H9 (cell line): ENCODE measurements at regions not wholly inside any gene's neighbourhood (a gene's known extent, or its start where the extent isn't known, plus 50 kb on each side); places are given as distances from the start of the nearest gene placed in this dataset.

Experiments
- DNase-seq: peaks from one replicate; pipeline ENCODE4 v3.0.0-alpha.2; 2017
- H2AFZ ChIP-seq: one replicate; pipeline ENCODE4 v1.6.1; 2013; ENCODE audit warnings: mild to moderate bottlenecking, low read length, control low read depth, moderate library complexity
- H2AK5ac ChIP-seq: 2 replicates; pipeline ENCODE4 v1.6.1; 2013; ENCODE audit warnings: low read length, control low read depth, mixed read lengths; ENCODE audit not compliant: insufficient read length
- H2BK120ac ChIP-seq: one replicate; pipeline ENCODE4 v1.6.1; 2013; ENCODE audit warnings: low read depth, mild to moderate bottlenecking, low read length, control low read depth, inconsistent platforms; ENCODE audit not compliant: poor library complexity, severe bottlenecking
- H2BK12ac ChIP-seq: 2 replicates; pipeline ENCODE4 v1.6.1; 2013; ENCODE audit warnings: low read length, control low read depth, mixed read lengths, low read depth; ENCODE audit not compliant: insufficient read length
- H2BK15ac ChIP-seq: 2 replicates; pipeline ENCODE4 v1.6.1; 2013; ENCODE audit warnings: low read depth, low read length, control low read depth
- H2BK20ac ChIP-seq: one replicate; pipeline ENCODE4 v1.6.1; 2013; ENCODE audit warnings: low read depth, mild to moderate bottlenecking, low read length, control low read depth, inconsistent platforms; ENCODE audit not compliant: poor library complexity, severe bottlenecking
- H2BK5ac ChIP-seq: 2 replicates; pipeline ENCODE4 v1.6.1; 2013; ENCODE audit warnings: low read length, control low read depth, mixed read lengths; ENCODE audit not compliant: insufficient read length
- H3K14ac ChIP-seq: 2 replicates; pipeline ENCODE4 v1.6.1; 2013; ENCODE audit warnings: low read length, control low read depth; ENCODE audit not compliant: insufficient read depth
- H3K18ac ChIP-seq: 2 replicates; pipeline ENCODE4 v1.6.1; 2013; ENCODE audit warnings: low read depth, mild to moderate bottlenecking, mixed read lengths, low read length, control low read depth; ENCODE audit not compliant: insufficient read length
- H3K23ac ChIP-seq: 2 replicates; pipeline ENCODE4 v1.6.1; 2013; ENCODE audit warnings: low read length, control low read depth, mixed read lengths, low read depth; ENCODE audit not compliant: insufficient read length
- H3K23me2 ChIP-seq: 2 replicates; pipeline ENCODE4 v1.6.1; 2013; ENCODE audit warnings: low read depth, mild to moderate bottlenecking, mixed read lengths, low read length, control low read depth; ENCODE audit not compliant: insufficient read length, poor library complexity, severe bottlenecking
- H3K27ac ChIP-seq: 2 replicates; pipeline ENCODE4 v1.5.1; 2013; ENCODE audit warnings: low read length, control low read depth, mixed read lengths, low read depth; ENCODE audit not compliant: insufficient read length
- H3K27me3 ChIP-seq: 2 replicates; pipeline ENCODE4 v1.6.1; 2013; ENCODE audit warnings: low read length, control low read depth, inconsistent platforms; ENCODE audit not compliant: insufficient read depth
- H3K4ac ChIP-seq: 2 replicates; pipeline ENCODE4 v1.6.1; 2013; ENCODE audit warnings: low read depth, mild to moderate bottlenecking, control low read depth, inconsistent platforms, low read length, moderate library complexity
- H3K4me1 ChIP-seq: 2 replicates; pipeline ENCODE4 v1.6.1; 2013; ENCODE audit warnings: low read length, control low read depth, inconsistent platforms; ENCODE audit not compliant: insufficient read depth
- H3K4me2 ChIP-seq: 2 replicates; pipeline ENCODE4 v1.6.1; 2013; ENCODE audit warnings: low read length, control low read depth, mixed read lengths; ENCODE audit not compliant: insufficient read length, insufficient read depth
- H3K56ac ChIP-seq: 2 replicates; pipeline ENCODE4 v1.6.1; 2013; ENCODE audit warnings: low read depth, mild to moderate bottlenecking, mixed read lengths, low read length, control low read depth; ENCODE audit not compliant: insufficient read length
- H3K79me1 ChIP-seq: 2 replicates; pipeline ENCODE4 v1.6.1; 2013; ENCODE audit warnings: low read depth, mild to moderate bottlenecking, moderate library complexity, low read length, control low read depth, inconsistent platforms; ENCODE audit not compliant: insufficient read depth, poor library complexity, severe bottlenecking
- H3K79me2 ChIP-seq: 2 replicates; pipeline ENCODE4 v1.6.1; 2013; ENCODE audit warnings: low read length, control low read depth, inconsistent platforms; ENCODE audit not compliant: insufficient read depth
- H3K9ac ChIP-seq: 2 replicates; pipeline ENCODE4 v1.6.1; 2013; ENCODE audit warnings: low read length, control low read depth, mixed read lengths; ENCODE audit not compliant: insufficient read length; ENCODE audit errors: extremely low read depth
- H3K9me3 ChIP-seq: one replicate; pipeline ENCODE4 v1.6.1; 2013; ENCODE audit warnings: low read depth, low read length, inconsistent platforms; ENCODE audit not compliant: control insufficient read depth
- H3T11ph ChIP-seq: one replicate; pipeline ENCODE4 v1.6.1; 2013; ENCODE audit warnings: mild to moderate bottlenecking, low read length, control low read depth, inconsistent platforms
- H4K20me1 ChIP-seq: one replicate; pipeline ENCODE4 v1.6.1; 2013; ENCODE audit not compliant: control insufficient read depth, insufficient read length, insufficient read depth
- H4K5ac ChIP-seq: 2 replicates; pipeline ENCODE4 v1.6.1; 2013; ENCODE audit warnings: low read depth, mild to moderate bottlenecking, mixed read lengths, low read length, control low read depth; ENCODE audit not compliant: insufficient read length
- H4K8ac ChIP-seq: replicated peaks from 2 replicates; pipeline ENCODE4 v1.6.1; 2013; ENCODE audit warnings: low read length, control low read depth, mixed read lengths, low read depth; ENCODE audit not compliant: insufficient read length
- H4K91ac ChIP-seq: 2 replicates; pipeline ENCODE4 v1.6.1; 2013; ENCODE audit warnings: low read depth, mild to moderate bottlenecking, moderate library complexity, mixed read lengths, low read length, control low read depth; ENCODE audit not compliant: insufficient read length
- H3K27ac Mint-ChIP-seq, 3 experiments: 2 replicates in 2 of 3; 3 replicates in 1 of 3; pipeline ENCODE4 v1.8.0; 2020 to 2021; ENCODE audit warnings: mixed read lengths in 3 of 3, mild to moderate bottlenecking in 1 of 3, moderate library complexity in 1 of 3
- H3K27me3 Mint-ChIP-seq: 2 replicates; pipeline ENCODE4 v1.8.0; 2021; ENCODE audit warnings: low read depth, mild to moderate bottlenecking, moderate library complexity, mixed read lengths
- H3K36me3 Mint-ChIP-seq, 3 experiments: 2 replicates in 2 of 3; 3 replicates in 1 of 3; pipeline ENCODE4 v1.8.0; 2020 to 2021; ENCODE audit warnings: low read depth in 3 of 3, mixed read lengths in 3 of 3; ENCODE audit not compliant: insufficient read depth in 1 of 3
- H3K4me1 Mint-ChIP-seq, 2 experiments: 2 replicates each; pipeline ENCODE4 v1.8.0; 2020; ENCODE audit warnings: mixed read lengths in 2 of 2
- H3K4me3 Mint-ChIP-seq, 2 experiments: 2 replicates in 1 of 2; 3 replicates in 1 of 2; pipeline ENCODE4 v1.8.0; 2020 to 2021; ENCODE audit warnings: mild to moderate bottlenecking in 2 of 2, mixed read lengths in 2 of 2, moderate library complexity in 1 of 2
- H3K9me3 Mint-ChIP-seq, 2 experiments: 2 replicates in 1 of 2; 3 replicates in 1 of 2; pipeline ENCODE4 v1.8.0; 2020; ENCODE audit warnings: mild to moderate bottlenecking in 2 of 2, mixed read lengths in 2 of 2, moderate library complexity in 1 of 2
- CTCF ChIP-seq: fragments of 200-600 bp; sonication (generic); conservative IDR thresholded peaks from 3 replicates; pipeline ENCODE4 v1.8.0; 2021; ENCODE audit warnings: antibody characterized with exemption, mild to moderate bottlenecking
- WGBS: extraction: QIAGEN DNeasy Blood & Tissue Kit; methylation state at CpG from one replicate; pipeline ENCODE4 v1.1.7; 2013; ENCODE audit warnings: missing lambda C conversion rate, low lambda C conversion rate, mixed read lengths; ENCODE audit not compliant: insufficient read length; ENCODE audit errors: extremely low coverage; 5-methylcytosine and 5-hydroxymethylcytosine counted together

- Mint-ChIP-seq H3K9me3 (no peaks in the 10 kb centered on the region), H3K36me3 (no peaks in the 10 kb centered on the region), H3K4me1 (peaks cover 22 to 29% of the 10 kb centered on the region in 2 experiments), H3K27me3 (peaks cover 23% of the 10 kb centered on the region), H3K27ac (no peak overlapping the region), H3K4me3 (no peak overlapping the region)
- no peaks in the 10 kb centered on the region for H3K23me2 ChIP-seq
- H3K27ac ChIP-seq: no peak overlapping the region
- DNase-seq: no peak
- no peaks in the 10 kb centered on the region; the same call in 1 of the 2 replicates for H3K27me3 ChIP-seq
- H2AK5ac ChIP-seq: no peak overlapping the region
- no peak overlapping the region for H3T11ph ChIP-seq
- no peak overlapping the region for H3K4ac ChIP-seq
- no peaks in the 10 kb centered on the region for H3K9me3 ChIP-seq
- H4K91ac ChIP-seq: no peak overlapping the region
- no peak overlapping the region for H3K4me2 ChIP-seq
- no peak overlapping the region for H3K23ac ChIP-seq
- H4K20me1 ChIP-seq: no peaks in the 10 kb centered on the region
- H3K56ac ChIP-seq: no peak overlapping the region
- no peaks in the 10 kb centered on the region for H3K79me1 ChIP-seq
- H3K14ac ChIP-seq: no peak overlapping the region
- no peak overlapping the region for H2BK20ac ChIP-seq
- WGBS: no CpG with 5 or more reads among the region's 5 CpGs
- H2BK120ac ChIP-seq: no peak overlapping the region
- H2BK5ac ChIP-seq: no peak overlapping the region
- H3K18ac ChIP-seq: no peak overlapping the region
- H3K4me1 ChIP-seq: no peaks in the 10 kb centered on the region
- H3K79me2 ChIP-seq: no peaks in the 10 kb centered on the region
- no peak overlapping the region for H2BK12ac ChIP-seq
- no peak overlapping the region for H2BK15ac ChIP-seq
- no peak overlapping the region for H3K9ac ChIP-seq
- no peak overlapping the region for H4K5ac ChIP-seq
- no peak for TF ChIP-seq CTCF
- no peak overlapping the region for H2AFZ ChIP-seq
- H4K8ac ChIP-seq: no peak overlapping the region
Measured at GRCh38 chr1:23638786-23639241, 52.8 kb upstream of the RPL11 start.
